Muscle layer of duodenum (tissue), 2 donors: ENCODE measurements at regions not wholly inside any gene's neighbourhood (a gene's known extent, or its start where the extent isn't known, plus 50 kb on each side); places are given as distances from the start of the nearest gene placed in this dataset.
"Not testable (repeated sequence)": the region's sequence is repeated elsewhere in the genome, so short reads cannot be mapped to it uniquely, and the experiment has no call there.

Experiments used
- H3K27ac ChIP-seq: one replicate; pipeline ENCODE4 v1.7.0; 2013; ENCODE audit warnings: mild to moderate bottlenecking, low read length
- H3K27me3 ChIP-seq: one replicate; pipeline ENCODE4 v1.7.0; 2013; ENCODE audit warnings: low read depth, mild to moderate bottlenecking, control low read depth, low read length
- H3K36me3 ChIP-seq, 2 donors: one replicate each; pipeline ENCODE4 v1.7.0; 2013; ENCODE audit warnings: low read length in 2 of 2, control low read depth in 1 of 2, mild to moderate bottlenecking in 1 of 2; ENCODE audit not compliant: insufficient read depth in 2 of 2, control insufficient read depth in 1 of 2
- H3K4me1 ChIP-seq, 2 donors: one replicate each; pipeline ENCODE4 v1.7.0; 2013; ENCODE audit warnings: low read length in 2 of 2, mild to moderate bottlenecking in 2 of 2, control low read depth in 1 of 2, moderate library complexity in 1 of 2; ENCODE audit not compliant: insufficient read depth in 2 of 2, control insufficient read depth in 1 of 2
- H3K4me3 ChIP-seq, 2 donors: one replicate each; pipeline ENCODE4 v1.7.0; 2013; ENCODE audit warnings: low read length in 2 of 2, low read depth in 1 of 2, mild to moderate bottlenecking in 1 of 2
- H3K9me3 ChIP-seq, 2 donors: one replicate each; pipeline ENCODE4 v1.7.0; 2013; ENCODE audit warnings: low read length in 2 of 2, control low read depth in 1 of 2, mild to moderate bottlenecking in 1 of 2; ENCODE audit not compliant: control insufficient read depth in 1 of 2
- donor health status: healthy.

- no peaks in the 10 kb centered on the region for H3K9me3 ChIP-seq
- no peak overlapping the region for H3K4me3 ChIP-seq
- H3K27me3 ChIP-seq, result no peaks in the 10 kb centered on the region
- no peaks in the 10 kb centered on the region for H3K36me3 ChIP-seq
- H3K4me1 ChIP-seq, result no peaks in the 10 kb centered on the region
- H3K27ac ChIP-seq, result no peak overlapping the region
Observed at GRCh38 chr3:164341086-164341485, 737.2 kb downstream of the SI start.

DNA sequence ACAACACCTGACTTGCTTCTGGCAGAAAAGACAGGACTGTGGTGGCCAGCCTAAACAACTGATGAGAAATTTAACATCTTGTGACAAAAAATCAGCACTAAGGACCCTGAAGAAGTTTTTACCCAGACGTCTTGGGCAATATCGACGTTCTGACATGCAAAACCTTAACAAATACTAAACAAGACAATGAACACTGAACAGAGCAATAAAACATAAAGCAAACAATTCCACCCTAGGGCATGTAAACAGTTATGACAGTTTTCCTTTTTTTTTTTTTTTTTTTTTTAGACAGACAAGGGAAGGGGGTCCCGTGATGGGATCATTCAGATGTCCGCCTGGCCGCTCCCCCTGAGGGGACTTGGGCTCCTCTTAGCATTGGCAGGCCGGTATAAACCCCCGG lies 738.0 kb downstream of the SI start:
- Histone ChIP-seq H3K4me3 (no peak overlapping the region), H3K4me1 (no peaks in the 10 kb centered on the region), H3K27me3 (no peaks in the 10 kb centered on the region), H3K27ac (no peak overlapping the region), H3K9me3 (no peaks in the 10 kb centered on the region), H3K36me3 (no peaks in the 10 kb centered on the region)

DNA sequence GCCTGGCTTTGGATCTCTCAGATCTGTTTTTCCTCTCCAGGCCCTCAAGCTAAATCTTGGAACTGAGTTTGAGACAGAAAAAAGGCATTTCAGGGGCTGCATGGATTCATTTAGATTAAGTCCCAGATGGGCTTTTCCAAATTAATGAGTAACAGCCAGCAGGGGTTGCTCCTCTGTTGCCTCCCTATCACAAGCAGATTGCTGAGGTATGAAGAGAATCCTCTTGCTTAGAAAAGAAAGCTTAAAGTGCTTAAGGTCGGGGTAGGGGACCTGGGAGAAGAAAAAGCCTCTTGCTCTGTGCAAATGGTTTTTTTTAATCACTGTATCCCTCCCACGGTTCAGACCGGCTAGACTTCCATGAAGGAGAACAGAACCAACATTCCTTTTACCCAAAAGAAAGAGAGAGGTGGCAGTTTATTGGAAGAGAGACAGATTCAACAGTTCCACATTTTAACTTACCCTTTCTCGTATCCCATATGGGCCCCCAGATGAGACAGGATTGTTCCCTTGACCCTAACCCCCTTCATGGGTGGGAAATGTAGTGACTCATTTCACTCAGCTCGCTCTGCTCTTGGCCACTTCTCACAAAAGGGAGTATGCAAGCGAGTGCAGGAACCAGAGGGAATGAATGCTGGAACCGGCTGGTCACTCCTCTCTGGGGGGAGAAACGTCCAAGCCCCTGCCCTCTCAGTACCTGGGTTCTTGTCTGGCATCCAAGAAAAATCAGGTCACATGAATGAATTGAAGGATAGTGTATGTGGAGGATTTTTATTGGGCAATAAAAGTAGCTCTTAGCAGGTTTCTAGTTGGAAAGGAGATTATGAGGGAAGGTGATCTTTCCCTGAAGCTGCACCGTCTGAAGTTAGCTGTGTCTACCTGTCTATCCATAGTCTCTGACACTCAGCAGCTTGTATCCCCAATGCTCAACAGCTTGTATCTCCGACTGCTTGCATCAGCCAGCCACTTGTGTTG lies 745.2 kb downstream of the SI start:
- Histone ChIP-seq H3K36me3 (no peaks in the 10 kb centered on the region), H3K27me3 (no peaks in the 10 kb centered on the region), H3K27ac (no peak overlapping the region), H3K4me1 (peaks cover 0 to 3% of the 10 kb centered on the region in 2 donors), H3K9me3 (no peaks in the 10 kb centered on the region), H3K4me3 (no peak overlapping the region)

DNA sequence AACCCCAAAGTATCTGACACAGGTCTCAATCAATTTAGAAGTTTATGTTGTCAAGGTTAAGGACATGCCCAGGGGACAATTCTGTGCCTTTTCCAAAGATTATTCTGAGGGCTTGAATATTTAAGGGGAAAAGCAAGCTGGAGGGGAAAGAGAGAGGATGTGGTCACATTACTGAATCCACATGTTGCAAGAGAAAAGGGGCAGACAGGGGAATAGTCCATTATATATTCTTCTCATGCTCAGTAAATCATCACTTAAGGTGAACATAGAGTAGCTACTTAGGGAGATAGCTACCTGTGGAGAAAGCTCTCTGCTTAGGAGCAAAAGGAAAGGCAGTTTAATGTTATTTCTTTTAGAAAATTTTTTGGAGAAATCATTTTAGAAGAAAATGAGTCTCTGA lies 751.6 kb downstream of the SI start:
- H3K27me3 ChIP-seq, result no peaks in the 10 kb centered on the region
- H3K4me1 ChIP-seq, result no peaks in the 10 kb centered on the region
- H3K4me3 ChIP-seq, result no peak overlapping the region
- no peak overlapping the region for H3K27ac ChIP-seq
- no peaks in the 10 kb centered on the region for H3K9me3 ChIP-seq
- H3K36me3 ChIP-seq, result no peaks in the 10 kb centered on the region

DNA sequence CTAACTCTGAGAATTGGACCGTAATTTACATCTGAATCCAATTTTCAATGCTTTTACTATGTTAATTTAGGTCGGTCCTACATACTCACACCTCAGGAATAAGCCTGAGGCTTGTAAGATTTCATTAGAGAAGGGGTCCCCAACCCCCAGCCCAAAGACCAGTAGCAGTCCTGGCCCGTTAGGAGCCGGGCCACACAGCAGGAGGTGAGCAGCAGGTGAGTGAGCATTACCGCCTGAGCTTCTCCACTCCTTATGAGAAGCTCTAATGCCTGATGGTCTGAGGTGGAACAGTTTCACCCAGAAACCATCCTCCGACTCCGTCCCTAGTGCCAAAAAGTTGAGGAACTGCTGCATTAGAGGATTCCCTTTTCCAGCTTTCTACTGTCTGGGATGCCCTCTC lies 757.3 kb downstream of the SI start:
- no peak overlapping the region for H3K27ac ChIP-seq
- H3K36me3 ChIP-seq, result no peaks in the 10 kb centered on the region
- H3K4me3 ChIP-seq, result no peak overlapping the region
- no peaks in the 10 kb centered on the region for H3K4me1 ChIP-seq
- H3K9me3 ChIP-seq, result no peaks in the 10 kb centered on the region
- H3K27me3 ChIP-seq, result no peaks in the 10 kb centered on the region

- H3K27ac ChIP-seq, result no peak overlapping the region
- H3K4me1 ChIP-seq, result peaks cover 0 to 3% of the 10 kb centered on the region in 2 donors
- H3K27me3 ChIP-seq, result no peaks in the 10 kb centered on the region
- H3K9me3 ChIP-seq, result peaks cover 0 to 3% of the 10 kb centered on the region in 2 donors
- no peaks in the 10 kb centered on the region for H3K36me3 ChIP-seq
- H3K4me3 ChIP-seq, result no peak overlapping the region
Observed at GRCh38 chr3:164306042-164306441, 772.3 kb downstream of the SI start.

DNA sequence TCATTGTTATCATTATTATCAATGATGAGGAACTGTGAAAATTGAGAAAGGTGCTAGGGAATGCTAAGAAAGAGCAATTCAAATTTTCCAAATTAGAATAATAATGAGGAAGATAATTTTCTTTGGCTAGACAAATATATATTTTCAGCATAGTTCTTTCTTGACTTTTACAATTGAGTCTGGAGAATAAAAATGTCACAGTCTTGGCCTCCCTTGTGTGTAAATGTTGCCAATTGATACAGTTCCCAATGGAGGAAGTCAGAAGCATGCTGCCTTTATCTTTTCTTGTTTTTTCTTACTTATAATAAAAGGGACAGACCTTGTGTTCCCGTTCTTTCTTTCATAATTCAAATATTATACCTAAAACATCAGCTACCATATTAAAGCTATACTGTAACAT lies 774.4 kb downstream of the SI start:
- no peaks in the 10 kb centered on the region for H3K9me3 ChIP-seq

GRCh38 chr3:164302622-164303021 lies 775.7 kb downstream of the SI start:
- Histone ChIP-seq H3K4me3 (no peak overlapping the region), H3K27me3 (no peaks in the 10 kb centered on the region), H3K27ac (no peak overlapping the region), H3K4me1 (peaks cover 0 to 3% of the 10 kb centered on the region in 2 donors), H3K9me3 (no peaks in the 10 kb centered on the region), H3K36me3 (no peaks in the 10 kb centered on the region)

More for the DNA sequence above, 774.4 kb downstream of the SI start:
- no peak overlapping the region for H3K27ac ChIP-seq
- H3K4me3 ChIP-seq, result no peak overlapping the region
- no peaks in the 10 kb centered on the region for H3K27me3 ChIP-seq
- H3K4me1 ChIP-seq, result peaks cover 0 to 3% of the 10 kb centered on the region in 2 donors
- no peaks in the 10 kb centered on the region for H3K36me3 ChIP-seq

DNA sequence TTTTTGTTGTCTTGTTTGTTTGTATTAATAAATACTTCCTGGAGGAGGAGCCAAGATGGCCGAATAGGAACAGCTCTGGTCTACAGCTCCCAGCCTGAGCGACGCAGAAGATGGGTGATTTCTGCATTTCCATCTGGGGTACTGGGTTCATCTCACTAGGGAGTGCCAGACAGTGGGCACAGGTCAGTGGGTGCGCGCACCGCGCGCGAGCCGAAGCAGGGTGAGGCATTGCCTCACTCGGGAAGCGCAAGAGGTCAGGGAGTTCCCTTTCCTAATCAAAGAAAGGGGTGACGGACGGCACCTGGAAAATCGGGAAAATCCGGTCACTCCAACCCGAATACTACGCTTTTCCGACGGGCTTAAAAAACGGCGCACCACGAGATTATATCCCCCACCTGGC lies 786.8 kb downstream of the SI start:
- H3K9me3 ChIP-seq, H3K36me3 ChIP-seq: not testable (repeated sequence)

DNA sequence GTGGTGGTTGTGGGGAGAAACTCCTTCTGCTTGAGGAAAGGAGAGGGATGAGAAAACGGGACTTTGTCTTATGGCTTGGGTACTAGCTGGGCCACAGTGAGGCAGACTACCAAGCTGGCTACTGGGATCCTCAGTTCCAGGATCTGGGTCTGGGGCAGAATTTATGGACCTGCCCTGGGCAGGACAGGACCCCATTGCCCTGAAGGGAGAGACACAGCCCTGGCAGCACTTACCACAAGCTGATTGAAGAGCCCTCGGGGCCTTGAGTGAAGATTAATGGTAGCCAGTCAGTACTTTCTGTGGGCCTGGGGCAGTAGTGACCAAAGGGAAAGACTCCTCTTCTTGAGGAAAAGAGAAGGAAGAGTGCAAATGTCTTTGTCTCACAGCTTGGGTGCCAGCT lies 799.7 kb downstream of the SI start:
- Histone ChIP-seq H3K4me3 (no peak overlapping the region), H3K36me3 (no peaks in the 10 kb centered on the region), H3K9me3 (peaks cover 0 to 28% of the 10 kb centered on the region in 2 donors), H3K27ac (no peak overlapping the region), H3K27me3 (no peaks in the 10 kb centered on the region), H3K4me1 (no peaks in the 10 kb centered on the region)

More for the DNA sequence above, 786.8 kb downstream of the SI start:
- not testable (repeated sequence) for H3K27ac ChIP-seq, H3K27me3 ChIP-seq, H3K4me3 ChIP-seq, H3K4me1 ChIP-seq

- H3K27me3 ChIP-seq, result no peaks in the 10 kb centered on the region
- no peak overlapping the region for H3K4me3 ChIP-seq
- peaks cover 0 to 11% of the 10 kb centered on the region in 2 donors for H3K9me3 ChIP-seq
- no peaks in the 10 kb centered on the region for H3K4me1 ChIP-seq
- no peaks in the 10 kb centered on the region for H3K36me3 ChIP-seq
- no peak overlapping the region for H3K27ac ChIP-seq
Observed at GRCh38 chr3:164267053-164267452, 811.2 kb downstream of the SI start.

DNA sequence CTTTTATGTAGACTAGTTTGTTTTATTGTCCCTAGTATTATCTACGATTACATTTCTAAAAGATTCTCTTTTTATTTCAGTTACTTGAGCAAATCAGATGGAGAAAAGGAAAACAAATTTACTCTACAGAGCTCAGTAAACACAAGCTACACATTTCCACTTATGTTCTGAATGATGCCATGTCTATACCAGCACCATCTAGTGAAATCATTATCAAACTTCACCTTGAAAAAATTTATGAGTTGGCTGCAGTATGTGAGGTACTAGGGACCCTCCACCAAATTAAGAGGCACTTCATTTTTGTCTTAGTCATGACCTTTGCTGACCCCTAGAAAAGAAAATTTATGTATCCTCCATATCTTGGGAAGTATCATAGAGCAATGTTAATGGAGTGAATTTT lies 827.4 kb downstream of the SI start:
- Histone ChIP-seq H3K36me3 (no peaks in the 10 kb centered on the region), H3K4me3 (no peak overlapping the region)

More for the DNA sequence above, 827.4 kb downstream of the SI start:
- Histone ChIP-seq H3K4me1 (no peaks in the 10 kb centered on the region), H3K27ac (no peak overlapping the region), H3K9me3 (no peaks in the 10 kb centered on the region), H3K27me3 (no peaks in the 10 kb centered on the region)
